ENCODE measurements at regions not wholly inside any gene's neighbourhood (a gene's known extent, or its start where the extent isn't known, plus 50 kb on each side); places are given as distances from the start of the nearest gene placed in this dataset.

GRCh38 chr6:145529582-145529981 lies 205.7 kb downstream of the EPM2A start:
- no peak for DNase-seq (ENCODE audit: insufficient read length, low spot score)

GRCh38 chr6:145530454-145530853 lies 204.9 kb downstream of the EPM2A start:
- FAIRE-seq (no peak), DNase-seq (ENCODE audit: insufficient read length, low spot score) (no peak)

More at GRCh38 chr6:145529582-145529981, 205.7 kb downstream of the EPM2A start:
- FAIRE-seq = no peak

DNA sequence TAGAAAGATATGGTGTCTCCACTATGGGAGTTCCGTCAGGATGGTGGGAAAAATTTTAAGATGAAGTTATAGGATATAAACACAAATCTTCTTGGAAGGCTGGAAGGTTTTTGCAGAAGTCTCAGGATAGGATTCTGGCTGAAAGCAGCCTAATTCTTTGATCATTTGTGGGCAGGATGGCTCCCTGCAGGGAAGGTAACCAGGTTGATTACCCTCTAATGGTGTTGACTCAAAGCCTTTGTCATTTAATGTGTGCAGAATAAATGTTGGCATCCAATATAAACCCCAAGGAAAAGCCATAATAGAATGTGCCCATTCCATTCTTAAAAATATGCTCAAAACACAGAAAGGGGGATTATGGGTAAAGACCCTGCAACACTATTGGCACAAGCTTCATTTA lies 204.3 kb downstream of the EPM2A start:
- DNase-seq (ENCODE audit: insufficient read length, low spot score) (no peak), FAIRE-seq (no peak)

DNA sequence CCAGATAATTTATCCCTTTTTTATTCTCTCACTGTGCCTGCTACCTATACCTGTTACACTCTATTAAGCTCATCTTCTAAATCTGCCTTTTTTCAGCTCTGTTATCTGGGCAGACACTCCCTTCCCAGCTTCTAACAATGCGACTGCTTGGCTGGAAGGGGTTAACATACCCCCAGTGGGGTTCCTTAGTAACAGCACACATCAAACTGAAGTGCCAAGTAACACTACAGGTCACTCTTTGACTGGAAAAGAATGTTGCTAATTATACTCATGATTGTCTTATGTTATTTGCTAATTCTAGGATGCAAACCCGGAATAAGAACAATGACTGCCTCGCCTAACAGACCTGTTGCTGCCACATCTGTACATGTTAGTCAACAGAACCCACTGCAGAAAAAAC lies 203.5 kb downstream of the EPM2A start:
- FAIRE-seq (no peak), DNase-seq (ENCODE audit: insufficient read length, low spot score) (no peak)

- DNase-seq (ENCODE audit: insufficient read length, low spot score) (no peak), FAIRE-seq (no peak)
Measured at GRCh38 chr6:145532361-145532760, 203.0 kb downstream of the EPM2A start.

DNA sequence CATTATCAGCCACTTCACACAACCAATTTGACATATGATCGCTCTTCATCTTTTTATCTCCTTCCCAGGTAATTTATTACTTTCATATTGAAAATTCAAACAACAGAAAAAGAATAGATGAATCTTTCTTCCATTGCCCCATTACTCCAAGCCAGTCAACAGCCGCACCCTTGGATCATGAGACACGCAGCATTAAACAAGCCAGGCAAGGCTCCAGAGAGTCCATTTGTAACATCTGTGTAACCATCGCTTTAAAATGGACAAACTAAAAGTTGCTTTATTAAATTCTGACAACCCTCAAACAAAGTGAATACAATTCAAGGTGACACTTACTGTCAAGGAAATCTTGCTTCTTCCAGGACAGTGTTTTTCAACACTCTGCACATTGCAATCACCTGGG lies 200.3 kb downstream of the EPM2A start:
- FAIRE-seq = no peak
- no peak for DNase-seq (ENCODE audit: insufficient read length, low spot score)

GRCh38 chr6:145538989-145539388 lies 196.3 kb downstream of the EPM2A start:
- no peak for FAIRE-seq
- no peak for DNase-seq (ENCODE audit: insufficient read length, low spot score)

DNA sequence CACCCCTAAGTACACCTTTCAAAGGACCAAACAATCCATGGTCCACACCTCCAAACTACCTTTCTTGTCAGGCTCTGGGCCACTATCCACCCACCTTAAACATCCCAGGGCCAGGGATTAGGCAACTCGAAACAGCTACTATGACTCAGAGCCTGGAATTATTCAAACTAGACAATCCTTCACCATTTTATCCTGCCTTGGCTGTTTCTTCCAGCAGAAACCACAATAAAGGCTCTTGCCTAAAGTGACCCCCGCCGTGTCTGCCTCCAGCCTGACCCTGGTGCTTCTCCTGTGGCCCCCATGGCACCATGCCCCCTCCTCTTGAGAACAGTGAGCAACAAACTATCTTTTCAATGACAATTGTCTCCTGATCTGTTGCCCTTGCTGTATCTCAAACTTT lies 195.5 kb downstream of the EPM2A start:
- no peak for DNase-seq (ENCODE audit: insufficient read length, low spot score)
- FAIRE-seq = no peak

GRCh38 chr6:145540741-145541140 lies 194.6 kb downstream of the EPM2A start:
- no peak for DNase-seq (ENCODE audit: insufficient read length, low spot score)
- FAIRE-seq = no peak

DNA sequence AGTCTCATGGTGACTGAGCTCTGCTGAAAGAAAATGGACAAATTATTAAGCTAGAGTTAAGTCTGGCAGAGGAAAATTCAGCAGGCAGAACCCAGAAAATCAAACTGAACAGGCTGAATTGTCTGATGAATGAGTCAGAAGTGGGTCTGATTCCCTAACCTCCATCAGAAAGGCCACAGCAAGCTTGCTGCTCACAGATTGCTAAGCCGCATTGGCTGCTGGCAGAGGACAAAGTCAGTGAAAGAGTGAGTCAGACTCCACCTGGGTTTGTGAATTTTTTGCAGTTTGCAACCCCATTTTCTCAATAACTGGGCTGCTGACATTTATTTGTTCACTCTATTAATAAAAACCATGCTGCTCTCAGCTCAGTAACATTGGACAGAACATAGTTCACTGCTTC lies 191.3 kb downstream of the EPM2A start:
- no peak for FAIRE-seq
- peak; percentile 22 for DNase-seq (ENCODE audit: insufficient read length, low spot score)

DNA sequence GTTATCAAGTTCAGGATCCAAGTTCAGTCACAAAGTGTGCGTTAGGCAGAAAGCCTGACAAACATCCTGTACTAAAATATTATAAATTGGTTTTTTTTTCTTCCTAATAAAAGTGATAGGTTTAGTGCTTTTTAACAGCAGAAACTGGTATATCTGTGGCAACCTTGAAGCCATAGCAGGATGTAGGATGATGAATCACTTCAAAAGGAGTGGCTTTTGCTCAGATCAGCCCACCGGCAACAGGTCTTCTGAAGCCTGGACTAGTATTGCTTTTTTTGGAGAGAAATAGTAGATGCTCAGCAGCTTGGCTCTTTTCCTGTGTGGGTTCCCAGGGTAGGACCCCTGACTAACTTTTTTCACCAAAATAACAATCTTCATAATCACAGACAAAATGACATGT lies 190.8 kb downstream of the EPM2A start:
- FAIRE-seq = no peak

GRCh38 chr6:145546265-145546664 lies 189.1 kb downstream of the EPM2A start:
- no peak for FAIRE-seq
- DNase-seq (ENCODE audit: insufficient read length, low spot score) = no peak

More for the DNA sequence above, 190.8 kb downstream of the EPM2A start:
- no peak for DNase-seq (ENCODE audit: insufficient read length, low spot score)

- DNase-seq (ENCODE audit: insufficient read length, low spot score) (no peak), FAIRE-seq (no peak)
Measured at GRCh38 chr6:145547594-145548335, 187.6 kb downstream of the EPM2A start.

GRCh38 chr6:145548933-145549648 lies 186.2 kb downstream of the EPM2A start:
- FAIRE-seq (no peak), DNase-seq (ENCODE audit: insufficient read length, low spot score) (no peak)

- FAIRE-seq (no peak), DNase-seq (ENCODE audit: insufficient read length, low spot score) (no peak)
Measured at GRCh38 chr6:145551164-145551563, 184.2 kb downstream of the EPM2A start.

DNA sequence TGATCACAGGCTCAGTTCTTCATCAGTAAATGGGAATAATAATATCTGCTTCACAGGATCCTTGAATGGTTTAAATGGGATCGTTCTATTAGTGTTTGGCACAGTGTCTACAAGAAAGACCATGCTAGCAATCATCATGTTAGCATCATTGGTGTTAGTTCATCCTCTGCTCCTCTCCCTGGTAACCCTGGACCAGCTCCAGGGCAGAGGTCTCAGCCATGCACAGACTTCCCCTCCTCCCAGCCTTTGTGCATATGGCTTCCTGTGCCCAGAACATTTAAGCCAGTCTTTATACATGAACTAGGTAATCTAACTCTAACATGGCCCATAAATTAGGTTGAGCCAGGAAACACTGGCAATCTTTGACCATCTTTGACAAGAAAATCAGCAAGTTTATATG lies 180.2 kb downstream of the EPM2A start:
- no peak for FAIRE-seq

GRCh38 chr6:145557474-145557873 lies 177.8 kb downstream of the EPM2A start:
- no peak for FAIRE-seq
- no peak for DNase-seq (ENCODE audit: insufficient read length, low spot score)

More for the DNA sequence above, 180.2 kb downstream of the EPM2A start:
- DNase-seq (ENCODE audit: insufficient read length, low spot score) = no peak

DNA sequence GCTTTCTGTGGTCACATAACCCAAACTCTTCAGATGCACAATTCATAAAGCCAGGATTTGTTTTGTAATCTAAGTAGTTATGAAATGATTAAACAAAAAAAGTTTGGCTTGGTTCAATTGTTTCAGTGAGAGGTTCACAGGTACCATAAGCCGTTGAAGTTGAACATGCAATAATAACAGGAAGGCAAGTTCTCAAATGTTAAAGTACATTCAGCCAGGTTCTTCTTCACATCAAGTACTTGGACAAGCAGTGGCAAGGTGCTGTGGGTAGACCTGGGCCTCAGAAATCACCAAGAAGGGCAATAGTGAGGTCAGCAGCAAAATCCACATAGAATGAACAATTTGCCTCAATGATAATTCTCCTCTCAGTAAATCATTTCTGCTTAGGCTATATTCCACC lies 175.5 kb downstream of the EPM2A start:
- DNase-seq (ENCODE audit: insufficient read length, low spot score) = no peak
- no peak for FAIRE-seq

GRCh38 chr6:145561095-145562072 lies 173.9 kb downstream of the EPM2A start:
- DNase-seq (ENCODE audit: insufficient read length, low spot score) (no peak), FAIRE-seq (no peak)

GRCh38 chr6:145562771-145563615 lies 172.3 kb downstream of the EPM2A start:
- FAIRE-seq = no peak
- DNase-seq (ENCODE audit: insufficient read length, low spot score) = no peak

Data from HTR-8/SVneo (cell line).